IMR-90 (cell line): ENCODE measurements at regions not wholly inside any gene's neighbourhood (a gene's known extent, or its start where the extent isn't known, plus 50 kb on each side); places are given as distances from the start of the nearest gene placed in this dataset.

Experiments used
- ATAC-seq: fragments of 200-7000 bp; cut with Tn5 transposase; 2 replicates; pipeline ENCODE4 v1.9.1; 2020; ENCODE audit warnings: low read depth, mild to moderate bottlenecking, moderate library complexity
- BruUV-seq: library from RNA; stranded (reverse); fragments of 400-500 nt; replicated peaks from 2 replicates; lab custom pipeline; 2021; lab: Mats Ljungman, UMichigan
- CTCF ChIA-PET: fragments of 300-600 bp; formaldehyde crosslinking; extraction: SDS; loops from one replicate; lab custom pipeline; 2021; ENCODE audit warnings: antibody characterized with exemption; lab: Yijun Ruan, JAX
- POLR2A ChIA-PET: fragments of 300-600 bp; sonication (Branson Sonifier 250); formaldehyde crosslinking; loops from one replicate; lab custom pipeline; 2022; ENCODE audit warnings: antibody characterized with exemption; ENCODE audit not compliant: unreplicated experiment; lab: Charles Lee
- DNase-seq: peaks from one replicate; pipeline ENCODE4 v3.0.0; 2013
- H2AFZ ChIP-seq: replicated peaks from 2 replicates; pipeline ENCODE3; 2013; ENCODE audit warnings: low read length, mild to moderate bottlenecking; ENCODE audit not compliant: poor library complexity
- H2AK5ac ChIP-seq: 2 replicates; pipeline ENCODE4 v1.6.1; 2013; ENCODE audit warnings: low read depth, low read length, inconsistent platforms
- H2AK9ac ChIP-seq: replicated peaks from 2 replicates; pipeline ENCODE3; 2013; ENCODE audit warnings: mild to moderate bottlenecking, low read depth, low read length, moderate library complexity; ENCODE audit not compliant: poor library complexity
- H2BK120ac ChIP-seq: 2 replicates; pipeline ENCODE4 v1.6.1; 2013; ENCODE audit warnings: low read depth, low read length, inconsistent platforms
- H2BK15ac ChIP-seq: 3 replicates; pipeline ENCODE4 v1.6.1; 2013; ENCODE audit warnings: low read depth, low read length, inconsistent platforms
- H2BK20ac ChIP-seq: 2 replicates; pipeline ENCODE4 v1.6.1; 2013; ENCODE audit warnings: low read depth, mild to moderate bottlenecking, inconsistent platforms, low read length, moderate library complexity
- H2BK5ac ChIP-seq: 2 replicates; pipeline ENCODE4 v1.6.1; 2013; ENCODE audit warnings: mild to moderate bottlenecking, low read depth, low read length, inconsistent platforms; ENCODE audit not compliant: poor library complexity, severe bottlenecking
- H3K14ac ChIP-seq: replicated peaks from 2 replicates; pipeline ENCODE4 v1.6.1; 2013; ENCODE audit warnings: low read depth, low read length, inconsistent platforms
- H3K18ac ChIP-seq: 2 replicates; pipeline ENCODE4 v1.6.1; 2013; ENCODE audit warnings: low read depth, low read length, control low read depth
- H3K23ac ChIP-seq: 2 replicates; pipeline ENCODE4 v1.6.1; 2013; ENCODE audit warnings: low read depth, low read length, inconsistent platforms
- H3K27ac ChIP-seq: 2 replicates; pipeline ENCODE4 v1.5.1; 2013; ENCODE audit warnings: mild to moderate bottlenecking, control low read depth, low read length; ENCODE audit not compliant: insufficient read depth
- H3K27me3 ChIP-seq: 2 replicates; pipeline ENCODE4 v1.6.1; 2013; ENCODE audit warnings: low read length; ENCODE audit not compliant: control insufficient read depth, insufficient read depth
- H3K36me3 ChIP-seq: 2 replicates; pipeline ENCODE4 v1.6.1; 2013; ENCODE audit warnings: low read length, mixed read lengths; ENCODE audit not compliant: control insufficient read depth, insufficient read depth
- H3K4ac ChIP-seq: 2 replicates; pipeline ENCODE4 v1.6.1; 2013; ENCODE audit warnings: low read depth, low read length, inconsistent platforms
- H3K4me1 ChIP-seq: 2 replicates; pipeline ENCODE4 v1.6.1; 2013; ENCODE audit warnings: low read length, mixed read lengths; ENCODE audit not compliant: control insufficient read depth, insufficient read depth
- H3K4me2 ChIP-seq: 2 replicates; pipeline ENCODE4 v1.6.1; 2013; ENCODE audit warnings: low read depth, mild to moderate bottlenecking, control low read depth, low read length, moderate library complexity
- H3K4me3 ChIP-seq: 2 replicates; pipeline ENCODE4 v1.5.1; 2013; ENCODE audit warnings: low read depth, mild to moderate bottlenecking, control low read depth, low read length, moderate library complexity; ENCODE audit not compliant: insufficient read depth
- H3K56ac ChIP-seq: 2 replicates; pipeline ENCODE4 v1.6.1; 2013; ENCODE audit warnings: low read length, inconsistent platforms; ENCODE audit not compliant: insufficient read depth; ENCODE audit errors: extremely low read depth
- H3K79me1 ChIP-seq, 2 experiments: 2 replicates each; pipeline ENCODE4 v1.6.1; 2013; ENCODE audit warnings: low read length in 2 of 2, inconsistent platforms in 1 of 2, low read depth in 1 of 2
- H3K9ac ChIP-seq: 2 replicates; pipeline ENCODE4 v1.6.1; 2013; ENCODE audit warnings: low read depth, low read length, control low read depth
- H3K9me1 ChIP-seq: 2 replicates; pipeline ENCODE4 v1.6.1; 2013; ENCODE audit warnings: low read length, inconsistent platforms; ENCODE audit not compliant: insufficient read depth
- H3K9me3 ChIP-seq: 2 replicates; pipeline ENCODE4 v1.6.1; 2013; ENCODE audit warnings: low read length; ENCODE audit not compliant: control insufficient read depth, insufficient read depth
- H4K20me1 ChIP-seq: 2 replicates; pipeline ENCODE4 v1.6.1; 2013; ENCODE audit warnings: low read length, inconsistent platforms; ENCODE audit not compliant: insufficient read depth
- H4K5ac ChIP-seq: 2 replicates; pipeline ENCODE4 v1.6.1; 2013; ENCODE audit warnings: mild to moderate bottlenecking, low read depth, low read length, control low read depth
- H4K8ac ChIP-seq, 2 experiments: 2 replicates each; pipeline ENCODE4 v1.6.1; 2013; ENCODE audit warnings: low read depth in 2 of 2, low read length in 2 of 2, control low read depth in 1 of 2, inconsistent platforms in 1 of 2
- H4K91ac ChIP-seq: 2 replicates; pipeline ENCODE4 v1.6.1; 2013; ENCODE audit warnings: low read depth, low read length, inconsistent platforms; ENCODE audit not compliant: insufficient read depth
- BHLHE40 ChIP-seq: fragments of 150-350 bp; IDR thresholded peaks from 2 replicates; pipeline ENCODE4 v1.6.1; 2016; ENCODE audit warnings: mild to moderate bottlenecking, low read depth, low read length
- MAFK ChIP-seq: IDR thresholded peaks from 2 replicates; pipeline ENCODE4 v1.6.1; 2012; ENCODE audit warnings: low read depth, low read length, improper control_type of control experiment
- MAZ ChIP-seq: IDR thresholded peaks from 2 replicates; pipeline ENCODE4 v1.6.1; 2012; ENCODE audit warnings: low read depth, mild to moderate bottlenecking, low read length, improper control_type of control experiment, moderate library complexity, borderline replicate concordance
- WGBS, 2 experiments: methylation state at CpG; one replicate each; pipeline versions ENCODE4 v1.1.5 to v1.1.7; 2013; ENCODE audit warnings: missing lambda C conversion rate in 2 of 2; ENCODE audit not compliant: insufficient read length in 1 of 2; ENCODE audit errors: extremely low coverage in 2 of 2; 5-methylcytosine and 5-hydroxymethylcytosine counted together
- dilution Hi-C: fragments of 300-500 bp; cut with HindIII; formaldehyde crosslinking; loops from one replicate; pipeline ENCODE4 v1.14.3; 2018; ENCODE audit warnings: low sequenced_read_pairs; ENCODE audit not compliant: unreplicated experiment
- in situ Hi-C: fragments of 300-500 bp; cut with MboI; formaldehyde crosslinking; loops from 3 replicates; pipeline ENCODE4 v1.14.3; 2019; ENCODE audit warnings: low sequenced_read_pairs, inconsistent platforms, mixed read lengths
- intact Hi-C: fragments of 100-400 bp; cut with micrococcal nuclease; formaldehyde crosslinking; loops from 2 replicates; pipeline ENCODE4 v1.10.0; 2022

DNA sequence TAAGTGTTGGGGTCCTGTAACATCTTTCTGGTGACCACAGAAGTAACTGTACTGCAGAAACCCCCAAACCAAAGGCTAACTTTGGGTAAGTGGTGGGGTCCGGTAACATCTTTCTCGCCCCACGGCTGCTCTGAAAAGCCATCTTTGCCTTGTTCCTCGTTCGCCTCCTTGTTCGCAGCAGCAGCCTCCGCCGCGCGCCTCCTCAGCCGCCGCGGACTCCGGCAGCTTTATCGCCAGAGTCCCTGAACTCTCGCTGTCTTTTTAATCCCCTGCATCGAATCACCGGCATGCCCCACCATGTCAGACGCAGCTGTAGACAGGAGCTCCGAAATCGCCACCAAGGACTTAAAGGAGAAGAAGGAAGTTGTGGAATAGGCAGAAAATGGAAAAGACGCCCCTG lies 316.8 kb downstream of the TUSC7 start:
- H2AK9ac ChIP-seq = no peak overlapping the region
- H4K91ac ChIP-seq = no peak overlapping the region
- no peak overlapping the region for H3K56ac ChIP-seq
- no peak overlapping the region for H4K8ac ChIP-seq
- no peak overlapping the region for H3K14ac ChIP-seq
- no peak overlapping the region for H3K18ac ChIP-seq
- H3K9me3 ChIP-seq = no peaks in the 10 kb centered on the region
- no peak overlapping the region for H3K23ac ChIP-seq
- no CpG with 5 or more reads among the region's 22 CpGs for WGBS, 2 experiments
- H2BK20ac ChIP-seq = no peak overlapping the region
- in situ Hi-C loops (loop anchor here (10.0 to 25.0 kb wide), 2 partner anchors 511 to 968 kb away; no protein-coding TSS in a partner anchor), intact Hi-C loops (no loop called here), dilution Hi-C loops (no loop called here)
- H2BK15ac ChIP-seq = no peak overlapping the region
- DNase-seq = no peak
- no peaks in the 10 kb centered on the region for H3K27me3 ChIP-seq
- no peaks in the 10 kb centered on the region for H4K20me1 ChIP-seq
- no peaks in the 10 kb centered on the region for H3K9me1 ChIP-seq
- H4K5ac ChIP-seq = no peak overlapping the region
- no peak overlapping the region for H3K4me3 ChIP-seq
- H3K4me2 ChIP-seq = no peak overlapping the region
- no peak overlapping the region for H2AK5ac ChIP-seq
- TF ChIP-seq BHLHE40 (no peak), MAFK (no peak), MAZ (no peak)
- CTCF ChIA-PET = no interaction called here
- no peak overlapping the region for H3K4ac ChIP-seq
- POLR2A ChIA-PET = no interaction called here
- no TSS peak for BruUV-seq
- no peak overlapping the region for H2AFZ ChIP-seq
- H3K4me1 ChIP-seq = no peaks in the 10 kb centered on the region
- no peak overlapping the region for H2BK5ac ChIP-seq
- ATAC-seq = no peak
- H3K79me1 ChIP-seq = no peaks in the 10 kb centered on the region
- H3K9ac ChIP-seq = no peak overlapping the region
- no peak overlapping the region for H2BK120ac ChIP-seq
- no peak overlapping the region for H3K27ac ChIP-seq
- H3K36me3 ChIP-seq = no peaks in the 10 kb centered on the region
